Erythroblast (primary cell): ENCODE measurements at regions not wholly inside any gene's neighbourhood (a gene's known extent, or its start where the extent isn't known, plus 50 kb on each side); places are given as distances from the start of the nearest gene placed in this dataset.

ENCODE experiments used
- GATA1 ChIP-seq: IDR thresholded peaks from 2 replicates; pipeline ENCODE4 v1.6.1; 2011; ENCODE audit warnings: low read depth, mild to moderate bottlenecking, control low read depth, low read length, moderate library complexity
- POLR2A ChIP-seq: IDR thresholded peaks from 2 replicates; pipeline ENCODE4 v1.6.1; 2011; ENCODE audit warnings: mild to moderate bottlenecking, low read length

DNA sequence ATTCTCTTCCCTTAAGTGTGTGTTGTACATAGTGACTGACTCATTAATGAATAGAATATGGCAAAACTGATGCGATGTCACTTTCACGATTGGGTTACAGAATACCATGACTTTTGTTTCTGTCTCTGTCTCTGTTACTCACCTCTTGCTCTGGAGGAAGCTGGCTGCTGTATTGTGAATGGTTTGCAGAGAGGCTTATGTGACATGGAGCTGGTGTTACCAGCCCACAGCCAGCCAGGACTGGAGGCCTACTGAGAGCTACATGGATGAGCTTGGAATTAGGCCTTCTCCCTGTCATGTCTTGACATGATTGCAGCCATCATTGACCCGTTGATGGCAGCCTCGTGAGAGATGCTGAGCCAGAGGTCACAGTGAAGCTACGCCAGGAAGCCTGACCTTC, 161.9 kb downstream of the TAF11L14 start:
- TF ChIP-seq POLR2A, result no peak
- TF ChIP-seq GATA1, result no peak
